Activated T-cell treated with anti-CD3 and anti-CD28 coated beads for 1 hour (primary cell): ENCODE measurements at regions not wholly inside any gene's neighbourhood (a gene's known extent, or its start where the extent isn't known, plus 50 kb on each side); places are given as distances from the start of the nearest gene placed in this dataset.

Source experiments
- DNase-seq: peaks from one replicate; pipeline ENCODE4 v3.0.0-alpha.2; 2020; ENCODE audit warnings: low read depth

- DNase-seq = no peak
Observed at GRCh38 chr20:40493071-40493470, 196.0 kb downstream of the MAFB start.

GRCh38 chr20:40491009-40491590 lies 197.9 kb downstream of the MAFB start:
- no peak for DNase-seq

DNA sequence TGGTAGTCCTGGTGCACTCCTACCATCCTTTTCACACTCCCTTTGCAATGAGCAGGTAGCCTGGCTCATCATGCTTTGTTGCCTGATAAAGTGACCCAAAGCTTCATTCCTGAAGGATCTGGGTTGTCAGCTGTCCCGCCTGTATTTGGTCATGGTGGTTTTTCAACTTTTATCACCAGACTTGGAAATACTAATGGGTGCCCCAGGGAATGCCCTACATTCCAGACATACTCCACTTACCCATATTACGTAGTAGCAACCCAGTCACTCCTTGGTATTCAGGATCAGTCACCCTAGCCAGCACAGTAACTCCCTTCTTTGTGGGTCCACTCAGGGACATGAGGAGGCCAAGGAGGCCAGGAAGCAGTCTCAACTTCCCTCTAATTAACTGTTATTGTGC lies 199.2 kb downstream of the MAFB start:
- no peak for DNase-seq

GRCh38 chr20:40488401-40488800 lies 200.6 kb downstream of the MAFB start:
- DNase-seq = no peak

GRCh38 chr20:40486297-40486696 lies 202.7 kb downstream of the MAFB start:
- no peak for DNase-seq

GRCh38 chr20:40481743-40482458 lies 207.1 kb downstream of the MAFB start:
- no peak for DNase-seq

GRCh38 chr20:40481337-40481736 lies 207.7 kb downstream of the MAFB start:
- DNase-seq = no peak

- DNase-seq = no peak
Observed at GRCh38 chr20:40477805-40478204, 211.2 kb downstream of the MAFB start.

- no peak for DNase-seq
Observed at GRCh38 chr20:40476461-40476860, 212.6 kb downstream of the MAFB start.

- no peak for DNase-seq
Observed at GRCh38 chr20:40472905-40473304, 216.1 kb downstream of the MAFB start.

DNA sequence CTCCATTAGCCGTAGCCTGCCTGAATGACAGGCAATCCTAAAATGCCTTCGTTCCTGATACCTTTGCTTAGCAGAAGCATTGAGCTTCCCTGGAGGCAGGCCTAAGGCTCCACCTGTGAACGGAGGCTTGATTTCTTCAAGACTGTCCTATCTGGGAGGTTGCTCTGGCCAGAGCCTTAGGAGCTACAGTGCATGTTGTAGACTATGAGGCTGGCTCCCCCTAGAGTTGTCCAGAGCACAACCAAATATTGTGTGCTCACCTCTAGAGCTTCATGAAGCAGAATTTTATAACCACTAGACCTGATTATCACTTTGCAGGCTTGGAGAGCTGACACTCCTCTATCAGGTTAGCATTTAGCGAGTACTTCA lies 217.8 kb downstream of the MAFB start:
- DNase-seq = no peak

GRCh38 chr20:40470445-40471260 lies 218.4 kb downstream of the MAFB start:
- DNase-seq = no peak

- no peak for DNase-seq
Observed at GRCh38 chr20:40468759-40469158, 220.3 kb downstream of the MAFB start.

DNA sequence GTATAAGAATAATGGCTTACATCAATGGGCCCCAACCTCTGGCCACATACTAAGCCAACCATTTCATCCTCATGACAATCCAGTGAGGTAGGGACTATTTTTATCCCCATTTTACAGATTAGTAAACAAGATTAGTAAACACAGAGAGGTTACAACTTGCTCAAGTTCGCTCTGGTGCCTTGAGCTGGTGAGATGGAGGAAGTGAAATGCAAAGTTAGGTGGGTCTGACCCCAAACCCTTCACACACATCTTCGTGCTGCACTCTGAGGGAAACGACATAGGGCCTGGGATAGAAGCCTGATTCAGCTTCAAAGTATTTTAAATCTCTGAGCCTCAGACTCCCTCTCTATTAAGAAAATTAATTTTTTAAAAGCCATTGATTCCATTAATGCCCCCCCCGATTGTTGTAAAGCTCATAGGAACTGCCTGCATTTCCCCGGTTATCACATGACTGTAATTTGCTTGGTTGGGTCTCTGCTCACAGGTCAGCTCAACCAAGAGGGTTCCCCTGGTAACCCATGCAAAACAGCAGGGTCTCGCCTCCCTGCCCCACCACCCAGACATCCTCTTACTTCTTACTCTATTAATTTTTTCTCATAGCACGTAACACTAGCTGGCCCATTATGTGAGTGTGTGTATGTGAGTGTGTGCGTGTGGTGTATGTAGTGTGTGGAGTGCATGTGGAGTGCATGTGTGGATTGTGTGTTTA lies 221.2 kb downstream of the MAFB start:
- DNase-seq = no peak

GRCh38 chr20:40467067-40467466 lies 222.0 kb downstream of the MAFB start:
- DNase-seq = no peak

DNA sequence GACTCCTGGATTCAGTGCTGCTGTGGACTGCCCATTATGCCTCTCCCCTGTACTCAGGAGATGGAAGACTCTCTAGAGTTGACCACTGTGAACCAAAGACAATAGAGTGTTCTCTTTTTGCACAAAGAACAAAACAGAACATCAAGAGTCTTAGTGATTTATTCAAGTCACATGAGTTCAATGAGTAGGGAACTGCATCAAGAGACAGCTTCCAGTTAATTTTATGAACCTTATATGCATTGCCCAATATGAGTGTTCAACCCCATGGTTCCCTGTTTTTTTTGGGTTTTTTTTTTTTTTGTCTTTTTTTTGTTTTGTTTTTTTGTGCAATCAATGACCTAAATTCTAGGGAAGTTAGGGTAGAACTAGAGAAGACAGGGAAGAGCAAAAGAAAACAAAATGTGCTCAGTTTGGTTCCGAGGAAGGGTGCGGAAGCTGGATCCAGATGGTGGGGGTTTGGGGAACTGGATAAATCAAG lies 224.3 kb downstream of the MAFB start:
- DNase-seq = no peak

- DNase-seq = no peak
Observed at GRCh38 chr20:40463171-40463570, 225.9 kb downstream of the MAFB start.

DNA sequence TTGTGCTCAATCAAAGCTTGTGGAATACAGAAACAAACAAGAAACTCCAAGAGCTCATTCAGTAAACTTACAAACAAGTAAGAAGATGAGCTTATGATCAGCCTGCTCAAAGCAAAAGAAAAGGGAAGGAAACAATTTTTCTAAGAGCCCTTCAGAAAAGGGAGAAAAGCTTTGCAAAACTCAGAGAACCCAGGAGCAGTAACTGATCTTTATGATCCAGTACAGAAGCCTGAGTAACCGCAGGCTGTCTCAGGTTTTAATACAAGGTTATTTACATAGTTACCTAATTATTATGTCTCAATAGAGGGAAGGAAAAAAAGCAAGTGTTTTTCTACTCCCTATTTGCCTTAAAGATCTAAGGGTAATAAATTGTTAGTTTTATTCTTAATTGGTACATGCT lies 226.5 kb downstream of the MAFB start:
- no peak for DNase-seq

DNA sequence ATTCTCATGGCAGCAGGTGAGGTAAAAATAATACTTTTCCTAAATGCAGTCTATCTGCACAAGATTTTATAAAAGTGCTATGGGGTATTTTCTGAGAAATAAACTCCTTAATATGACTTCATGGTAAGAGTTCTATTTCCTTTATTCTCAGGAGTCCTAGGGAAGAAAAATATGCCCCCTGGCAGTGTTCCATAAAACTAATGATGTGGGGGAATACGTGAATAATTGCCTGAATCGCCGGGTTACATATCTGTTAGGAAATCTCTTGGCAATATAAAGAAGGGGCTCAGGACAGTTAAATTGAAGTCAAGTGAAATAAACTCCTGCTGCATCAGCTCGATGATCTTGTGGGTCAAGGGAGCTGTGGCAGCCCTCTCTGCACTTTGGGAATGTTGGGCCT lies 229.7 kb downstream of the MAFB start:
- DNase-seq = no peak

GRCh38 chr20:40457404-40457803 lies 231.6 kb downstream of the MAFB start:
- DNase-seq = no peak

GRCh38 chr20:40452758-40453157 lies 236.3 kb downstream of the MAFB start:
- no peak for DNase-seq

- DNase-seq = no peak
Observed at GRCh38 chr20:40451552-40451951, 237.5 kb downstream of the MAFB start.
